HG02759 (cell line): ENCODE measurements at regions not wholly inside any gene's neighbourhood (a gene's known extent, or its start where the extent isn't known, plus 50 kb on each side); places are given as distances from the start of the nearest gene placed in this dataset.

Source experiments
- ATAC-seq: cut with Tn5 transposase; IDR thresholded peaks from one replicate; pipeline ENCODE4 v1.9.1; 2021; ENCODE audit warnings: mild to moderate bottlenecking, moderate library complexity; ENCODE audit not compliant: unreplicated experiment

DNA sequence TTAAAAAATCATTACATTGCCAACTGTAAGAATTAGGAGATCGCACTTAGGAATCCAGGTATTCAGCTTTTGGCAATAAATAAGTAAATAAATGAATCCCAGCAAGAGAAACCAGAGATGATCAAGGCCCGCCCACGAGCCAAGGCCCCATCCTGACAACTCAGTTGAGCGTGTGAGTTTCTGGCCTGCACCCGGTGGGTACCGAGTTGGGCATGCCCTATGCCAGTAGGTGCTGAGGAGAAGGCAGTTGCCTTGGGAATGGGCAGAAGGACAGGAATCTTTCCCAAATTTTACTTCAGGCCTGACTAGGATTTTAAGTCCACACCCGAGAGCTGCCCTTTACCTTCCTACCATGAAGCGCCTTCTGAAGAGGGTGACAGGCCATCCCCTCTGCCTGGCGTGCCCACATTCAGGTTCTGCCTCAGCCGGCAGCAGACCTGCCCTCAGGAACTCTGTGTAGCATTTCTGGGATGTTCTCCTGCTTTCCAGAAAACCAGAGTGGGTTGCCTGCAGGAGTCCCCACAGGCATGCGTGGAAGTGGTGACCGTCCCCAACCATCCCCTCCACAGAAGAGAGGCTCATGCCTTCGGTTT lies 99.3 kb upstream of the ALDH1A3 start:
- no peak for ATAC-seq

DNA sequence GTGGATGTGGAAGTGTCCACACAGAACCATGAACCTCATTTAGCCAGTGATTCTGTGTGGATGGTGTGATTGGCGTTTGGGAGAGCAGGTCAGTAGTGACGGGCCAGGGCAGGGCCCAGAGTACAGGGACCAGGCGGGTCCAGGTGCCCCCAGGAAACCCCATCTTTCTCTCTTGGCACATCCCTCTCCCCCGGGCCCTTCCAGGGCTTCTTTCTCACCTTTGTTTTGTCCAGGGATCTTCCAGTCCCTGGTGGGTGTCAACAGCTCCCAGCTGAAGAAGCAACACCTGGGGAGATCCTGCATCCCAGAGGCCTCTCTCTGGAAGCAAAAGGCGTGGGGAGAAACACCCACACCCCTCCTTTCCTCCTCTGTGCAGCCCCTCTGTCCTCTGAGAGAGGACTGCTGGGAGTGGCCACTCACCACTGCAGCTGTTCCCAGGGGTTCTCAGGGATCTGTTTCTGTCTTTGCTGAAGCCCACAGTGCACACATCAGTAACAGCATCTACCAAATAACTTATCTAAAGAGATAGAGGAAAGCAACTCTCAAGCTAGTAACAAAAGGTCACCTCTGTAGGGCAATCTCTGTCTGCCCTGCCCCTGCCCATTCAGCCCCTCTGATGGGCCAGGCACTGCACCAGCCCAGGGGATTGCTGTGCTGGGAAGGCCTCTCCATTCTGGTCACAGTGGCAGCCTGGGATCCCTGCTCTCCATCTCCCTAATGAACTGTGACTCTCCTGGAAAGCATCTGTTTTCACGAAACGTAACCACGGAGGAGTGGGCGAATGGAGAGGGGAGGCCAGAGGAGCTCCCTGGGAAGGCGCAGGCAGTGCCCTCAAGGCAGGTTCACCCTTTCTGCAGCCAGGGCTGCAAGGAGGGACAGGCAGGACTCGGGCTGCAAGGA lies 98.3 kb upstream of the ALDH1A3 start:
- ATAC-seq: no peak

DNA sequence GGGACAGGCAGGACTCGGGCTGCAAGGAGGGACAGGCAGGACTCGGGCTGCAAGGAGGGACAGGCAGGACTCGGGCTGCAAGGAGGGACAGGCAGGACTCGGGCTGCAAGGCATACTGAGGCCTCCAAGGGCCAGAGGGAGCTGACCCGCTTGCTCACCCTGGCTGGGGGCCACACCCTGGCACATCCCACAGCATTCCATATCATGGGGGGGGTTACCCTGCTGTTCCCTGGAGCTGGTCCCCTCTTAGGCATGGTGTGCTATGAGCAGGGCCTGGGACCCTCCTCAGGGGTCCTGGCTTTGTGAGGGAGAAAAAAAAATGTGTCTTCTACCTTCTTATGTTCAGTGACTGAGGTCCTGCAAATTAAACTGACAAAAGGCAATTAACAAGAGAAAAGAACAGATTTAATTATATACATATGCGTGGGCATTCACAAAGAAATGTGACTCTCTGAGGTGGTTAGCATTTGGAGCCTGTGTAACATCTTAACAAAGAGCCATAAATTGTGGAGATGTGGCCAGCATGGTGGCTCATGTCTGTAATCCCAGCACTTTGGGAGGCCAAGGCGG lies 97.6 kb upstream of the ALDH1A3 start:
- ATAC-seq: no peak

- ATAC-seq: no peak
These were observed 96.3 kb upstream of the ALDH1A3 start for GRCh38 chr15:100783291-100783690.

- no peak for ATAC-seq
These were observed 95.7 kb upstream of the ALDH1A3 start for GRCh38 chr15:100783760-100784492.

- no peak for ATAC-seq
These were observed 95.0 kb upstream of the ALDH1A3 start for GRCh38 chr15:100784493-100785180.

- ATAC-seq: no peak
These were observed 94.2 kb upstream of the ALDH1A3 start for GRCh38 chr15:100785181-100786138.

DNA sequence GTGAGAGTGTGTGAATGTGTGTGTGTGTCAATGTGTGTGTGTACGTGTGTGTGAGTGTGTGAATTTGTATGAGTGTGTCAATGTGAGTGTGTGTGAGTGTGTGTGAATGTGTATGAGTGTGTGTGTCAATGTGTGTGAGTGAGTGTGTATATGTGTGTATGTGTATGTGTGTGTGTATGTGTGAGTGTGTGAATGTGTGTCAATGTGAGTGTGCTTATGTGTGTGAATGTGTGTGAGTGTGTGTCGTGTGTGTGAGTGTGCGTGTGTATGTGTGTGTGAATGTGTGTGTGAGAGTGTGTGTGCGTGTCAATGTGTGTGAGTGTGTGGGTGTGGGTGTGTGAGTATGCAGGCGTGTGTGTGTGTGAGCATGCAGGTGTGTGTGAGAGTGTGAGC lies 93.5 kb upstream of the ALDH1A3 start:
- ATAC-seq: no peak

GRCh38 chr15:100786901-100787566 lies 92.6 kb upstream of the ALDH1A3 start:
- no peak for ATAC-seq

DNA sequence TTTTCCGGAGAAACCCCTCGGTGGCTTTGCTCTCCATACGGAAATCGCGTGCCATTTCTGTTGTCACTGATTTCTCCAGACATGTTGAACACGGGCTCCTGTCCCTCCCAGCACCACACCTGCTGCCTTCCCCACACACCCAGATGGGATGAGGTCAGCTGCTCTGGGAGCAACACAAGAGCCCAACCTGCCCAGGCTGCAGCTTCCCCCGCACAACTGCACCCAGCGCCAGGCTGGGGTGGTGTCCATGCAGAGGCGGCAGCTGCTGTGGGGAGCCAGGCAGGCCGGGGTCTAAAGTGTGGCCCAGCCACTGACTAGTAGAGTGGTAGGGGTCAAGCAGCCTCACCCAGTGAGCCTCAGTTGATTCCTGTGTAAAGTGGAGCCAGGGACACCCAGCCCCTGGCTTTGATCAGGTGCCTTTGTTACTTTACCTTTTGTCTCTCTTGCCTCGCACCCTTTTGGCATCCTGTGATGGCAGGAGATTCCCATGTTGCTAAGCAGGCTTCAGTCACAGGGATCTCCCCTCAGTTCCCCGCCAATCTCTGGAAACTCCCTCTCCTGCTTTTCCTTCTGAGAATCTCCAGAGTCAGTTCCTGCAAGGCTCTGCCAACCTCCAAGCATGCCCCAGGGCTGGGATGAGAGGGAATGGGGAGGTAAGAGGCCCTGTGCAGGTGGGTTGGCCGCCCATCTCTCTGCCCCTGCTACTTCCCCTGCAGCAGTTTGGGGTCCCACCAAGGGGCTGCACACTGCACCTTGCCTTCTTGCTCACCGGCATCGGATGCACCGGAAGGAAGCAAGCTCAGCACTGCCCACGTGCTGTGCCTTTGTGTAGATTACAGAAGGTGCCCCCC lies 91.8 kb upstream of the ALDH1A3 start:
- no peak for ATAC-seq

DNA sequence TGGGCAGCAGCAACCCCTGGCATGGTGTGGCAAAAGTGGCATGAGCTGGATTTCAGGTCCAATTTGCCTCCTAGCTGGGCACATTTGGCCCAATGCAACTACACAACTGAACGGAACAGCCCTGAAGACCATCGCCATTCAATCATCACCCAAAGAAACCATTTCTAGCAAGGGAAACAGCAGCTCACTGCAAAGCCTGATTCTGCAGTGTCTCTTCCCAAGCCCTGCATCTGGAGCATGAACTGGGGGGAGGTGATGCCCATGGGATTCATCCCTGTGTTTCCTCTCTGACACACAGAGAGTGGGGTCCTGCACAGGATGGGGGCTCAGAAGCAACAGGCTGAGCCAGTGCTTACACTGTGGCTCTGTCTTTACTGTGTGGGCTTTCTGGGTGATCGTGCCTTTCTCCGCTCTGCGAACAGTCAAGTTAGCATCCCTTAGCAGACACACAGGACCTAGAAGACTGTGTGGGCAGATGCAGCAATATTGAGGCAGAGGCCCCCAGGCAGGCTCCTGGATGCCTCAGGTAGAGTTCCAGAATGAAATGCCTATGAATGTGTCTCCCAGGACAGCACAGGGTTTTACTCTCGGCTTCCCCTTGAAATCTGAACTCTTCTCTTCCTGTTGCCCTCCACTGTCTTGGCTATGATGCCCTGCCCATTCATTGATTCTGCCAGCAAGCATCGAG lies 91.1 kb upstream of the ALDH1A3 start:
- no peak for ATAC-seq

GRCh38 chr15:100790786-100791265 lies 88.8 kb upstream of the ALDH1A3 start:
- ATAC-seq: no peak

- no peak for ATAC-seq
These were observed 85.6 kb upstream of the ALDH1A3 start for GRCh38 chr15:100794008-100794407.

DNA sequence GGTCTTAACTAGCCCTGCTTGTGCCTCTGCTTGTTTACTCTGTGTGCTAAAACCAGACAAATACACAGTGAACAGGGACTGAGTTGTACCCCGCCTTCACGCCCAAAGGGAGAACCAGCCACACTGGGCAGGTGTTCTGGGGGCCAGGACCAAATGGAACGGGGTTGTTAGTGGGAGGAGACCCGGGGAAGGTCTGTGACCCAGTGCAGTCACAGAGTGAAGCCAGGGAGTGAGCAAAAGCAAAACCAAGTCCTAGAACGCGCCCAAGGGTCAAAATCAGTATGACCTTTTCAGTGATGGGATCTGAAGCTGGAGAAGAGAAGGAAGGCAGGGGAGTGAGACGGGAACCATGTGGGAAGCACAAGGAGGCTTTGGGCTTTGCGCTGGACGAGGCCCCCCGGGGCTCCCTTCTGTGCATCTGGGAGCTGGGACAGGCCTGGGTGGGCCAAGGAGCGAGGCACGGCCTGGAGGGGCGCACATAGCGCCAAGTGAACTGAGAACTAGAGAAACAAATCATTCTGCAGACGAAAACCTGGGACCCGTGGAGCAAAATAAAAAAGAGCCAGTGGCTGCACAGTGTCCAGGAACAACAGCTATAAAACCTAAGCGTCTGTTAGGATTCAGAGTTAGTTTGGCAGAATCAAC lies 78.3 kb upstream of the ALDH1A3 start:
- ATAC-seq: no peak

GRCh38 chr15:100802421-100803170 lies 77.0 kb upstream of the ALDH1A3 start:
- ATAC-seq: no peak

DNA sequence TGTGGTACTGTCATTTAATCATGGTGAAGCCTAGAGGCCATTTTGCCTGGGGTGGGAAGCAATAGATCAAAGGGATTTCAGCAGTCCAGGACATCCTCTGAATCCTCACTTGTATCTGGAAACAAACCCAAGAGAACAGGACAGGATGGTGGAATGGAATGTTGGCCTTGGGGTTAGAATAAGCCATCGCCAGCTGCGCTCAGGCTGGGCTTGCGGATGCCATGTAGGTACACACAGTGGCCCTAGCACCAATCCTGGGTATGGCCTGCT lies 76.5 kb upstream of the ALDH1A3 start:
- ATAC-seq: no peak

DNA sequence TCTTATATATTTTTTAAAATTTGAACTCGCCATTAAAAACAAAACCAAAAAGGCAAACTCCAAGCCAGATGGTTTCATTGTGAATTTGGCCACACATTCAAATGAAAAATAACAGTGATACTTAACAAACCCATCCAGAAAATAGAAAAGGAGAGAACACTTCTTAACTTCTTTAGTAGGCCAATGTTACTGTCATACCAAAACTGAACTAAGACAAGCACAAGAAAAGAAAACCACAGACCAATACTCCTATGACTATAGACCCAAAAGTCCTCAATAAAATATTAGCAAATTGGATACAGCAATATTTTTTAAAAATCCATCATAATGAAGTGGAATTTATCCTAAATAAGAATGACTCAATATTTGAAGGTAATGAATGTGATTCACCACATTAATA lies 73.5 kb upstream of the ALDH1A3 start:
- ATAC-seq: no peak
